SU-DHL-6 (cell line): ENCODE measurements at regions not wholly inside any gene's neighbourhood (a gene's known extent, or its start where the extent isn't known, plus 50 kb on each side); places are given as distances from the start of the nearest gene placed in this dataset.

ENCODE experiments used
- CTCF ChIP-seq: fragments of 200-600 bp; sonication (generic); IDR thresholded peaks from one replicate; pipeline ENCODE4 v1.5.1; 2017; ENCODE audit warnings: antibody characterized with exemption, mild to moderate bottlenecking, low read length, moderate library complexity; ENCODE audit not compliant: insufficient read depth, poor library complexity, severe bottlenecking
- EZH2phosphoT487 ChIP-seq: fragments of 200-600 bp; sonication (generic), shearing (Covaris generic); conservative IDR thresholded peaks from 2 replicates; pipeline ENCODE4 v1.6.1; 2018; ENCODE audit warnings: mild to moderate bottlenecking, antibody characterized with exemption, low read length, moderate library complexity, mixed read lengths

- no peak for TF ChIP-seq CTCF
- no peak for TF ChIP-seq EZH2phosphoT487
Measured at GRCh38 chr4:4655901-4656300, 114.1 kb upstream of the STX18 start.
